Adrenal gland (tissue), 9 donors: ENCODE measurements at regions not wholly inside any gene's neighbourhood (a gene's known extent, or its start where the extent isn't known, plus 50 kb on each side); places are given as distances from the start of the nearest gene placed in this dataset.

Source experiments
- DNase-seq, 7 donors: peaks; one replicate each; pipeline ENCODE4 v3.0.0-alpha.2; 2019 to 2020
- H3K27ac ChIP-seq, 5 donors: fragments of 200-600 bp; sonication (generic) in 4 of 5; 1 replicate in 3 of 5; 2 replicates in 2 of 5; pipeline versions ENCODE4 v1.5.1 to v1.8.0; 2016 to 2020; ENCODE audit warnings: mild to moderate bottlenecking in 1 of 5
- H3K27me3 ChIP-seq: fragments of 200-600 bp; 2 replicates; pipeline ENCODE4 v1.8.0; 2021
- H3K36me3 ChIP-seq, 2 donors: fragments of 200-600 bp; replicated peaks in 1 of 2; 1 replicate in 1 of 2; 2 replicates in 1 of 2; pipeline versions ENCODE4 v1.5.1 to v1.8.0; 2018 to 2022
- H3K4me1 ChIP-seq, 2 donors: fragments of 200-600 bp; replicated peaks in 1 of 2; 1 replicate in 1 of 2; 2 replicates in 1 of 2; pipeline versions ENCODE4 v1.5.1 to v1.8.0; 2018 to 2021
- H3K4me3 ChIP-seq, 4 donors: fragments of 200-600 bp; sonication (generic) in 3 of 4; one replicate each; pipeline ENCODE4 v1.5.1; 2016 to 2018
- H3K9me3 ChIP-seq, 3 donors: fragments of 200-600 bp; sonication (generic) in 1 of 3; replicated peaks in 1 of 3; 1 replicate in 2 of 3; 2 replicates in 1 of 3; pipeline versions ENCODE4 v1.5.1 to v1.8.0; 2016 to 2021
- CTCF ChIP-seq, 6 experiments: fragments of 450-650 bp in 4 of 6; fragments of 200-600 bp in 2 of 6; sonication (generic) in 1 of 6; IDR thresholded peaks; 1 replicate in 5 of 6; 2 replicates in 1 of 6; pipeline versions ENCODE4 v1.5.1 to v1.8.0; 2016 to 2021; ENCODE audit warnings: antibody characterized with exemption in 6 of 6, mild to moderate bottlenecking in 2 of 6, moderate library complexity in 1 of 6
- POLR2A ChIP-seq, 2 donors: fragments of 450-650 bp; IDR thresholded peaks; one replicate each; pipeline ENCODE4 v1.6.1; 2017; ENCODE audit warnings: antibody characterized with exemption in 2 of 2, mild to moderate bottlenecking in 2 of 2, moderate library complexity in 1 of 2
- WGBS, 4 donors: extraction: QIAGEN DNeasy Blood & Tissue Kit in 2 of 4; methylation state at CpG; one replicate each; pipeline versions ENCODE4 v1.1.5 to v1.1.7; 2013 to 2017; 5-methylcytosine and 5-hydroxymethylcytosine counted together
- intact Hi-C, 2 donors: fragments of 100-400 bp; cut with DNase I; formaldehyde crosslinking; loops; one replicate each; pipeline versions ENCODE4 v1.14.1 to v1.15.0; 2022 to 2023
- donor health status: healthy with polysubstance abuse.
- donor health status: Bipolar disorder and iron deficiency.
- donor health status: DM: yes; HTN: yes; CAD: no.
- donor health status: DM: no; HTN: no; CAD: no.
- donor health status: DM: no; HTN: no; CAD: no.

DNA sequence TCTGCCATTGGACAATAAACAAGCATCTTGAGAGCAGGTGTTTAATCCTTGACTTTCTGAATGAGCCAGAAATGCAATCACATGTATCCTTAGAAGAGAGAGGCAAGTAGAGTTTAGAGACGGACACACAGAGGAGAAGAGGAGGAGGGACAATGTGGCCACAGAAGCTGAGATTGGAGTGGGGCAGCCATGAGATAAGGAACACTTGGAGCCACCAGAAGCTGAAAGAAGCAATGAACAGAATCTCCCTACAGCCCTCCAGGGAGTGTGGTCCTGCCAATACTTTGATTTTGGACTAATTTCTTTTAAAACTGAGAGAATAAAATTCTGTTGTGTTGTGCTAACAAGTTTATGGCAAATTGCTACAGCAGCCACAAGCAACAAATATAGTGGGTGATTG, 141.0 kb downstream of the ATP6V1G3 start:
- no peak for TF ChIP-seq CTCF (IDR thresholded peaks at IDR 0.05)
- no peak for TF ChIP-seq POLR2A (IDR thresholded peaks at IDR 0.05)

DNA sequence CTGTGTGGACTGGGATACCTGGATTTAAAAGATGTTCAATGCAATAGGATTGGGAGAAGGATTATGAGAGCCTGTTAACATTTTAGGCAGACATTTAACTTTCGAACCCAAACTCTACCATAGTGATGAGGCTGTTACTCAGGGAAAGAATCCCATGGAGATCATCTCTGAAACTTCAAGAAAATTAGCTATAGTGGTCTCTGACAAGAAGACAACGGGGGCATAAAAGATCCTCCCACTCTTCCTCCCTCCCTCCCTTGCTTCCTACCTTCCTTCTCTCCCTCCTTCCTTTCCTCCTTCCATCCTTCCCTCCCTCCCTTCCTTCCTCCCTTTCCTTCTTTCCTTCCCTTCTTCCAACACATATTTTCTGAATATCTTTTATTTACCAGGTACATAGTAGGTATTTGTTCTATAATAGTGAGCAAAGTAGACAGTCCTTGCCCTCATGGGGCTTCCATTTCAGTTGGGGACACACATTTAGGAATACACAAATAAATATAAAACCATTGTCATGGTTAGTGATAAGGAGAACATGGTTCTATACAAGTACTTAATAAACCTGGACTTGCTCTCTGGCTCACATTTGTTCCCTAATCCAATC, 143.2 kb downstream of the ATP6V1G3 start:
- DNase-seq, result no peak
- no peak overlapping the region for H3K27ac ChIP-seq
- H3K27me3 ChIP-seq, result no peaks in the 10 kb centered on the region
- WGBS, 4 donors, result 76 to 87% (median 81%) methylated on average over 2 of the region's 2 CpGs
- TF ChIP-seq CTCF (IDR thresholded peaks at IDR 0.05) (no peak), POLR2A (IDR thresholded peaks at IDR 0.05) (no peak)
- no peaks in the 10 kb centered on the region for H3K4me1 ChIP-seq
- H3K36me3 ChIP-seq, result no peaks in the 10 kb centered on the region
- intact Hi-C loops, result no loop called here
- H3K4me3 ChIP-seq, result no peak overlapping the region
- H3K9me3 ChIP-seq, result no peaks in the 10 kb centered on the region

More for the DNA sequence above, 141.0 kb downstream of the ATP6V1G3 start:
- intact Hi-C loops, result no loop called here
- Histone ChIP-seq H3K4me3 (no peak overlapping the region), H3K27me3 (no peaks in the 10 kb centered on the region), H3K36me3 (no peaks in the 10 kb centered on the region), H3K4me1 (no peaks in the 10 kb centered on the region), H3K9me3 (no peaks in the 10 kb centered on the region), H3K27ac (no peak overlapping the region)
- no peak for DNase-seq
- 47 to 71% (median 61%) methylated on average over 1 of the region's 1 CpG for WGBS, 4 donors

GRCh38 chr1:198391393-198392020, 149.0 kb downstream of the ATP6V1G3 start:
- H3K9me3 ChIP-seq, result no peaks in the 10 kb centered on the region
- intact Hi-C loops, result no loop called here
- H3K36me3 ChIP-seq, result no peaks in the 10 kb centered on the region
- no peaks in the 10 kb centered on the region for H3K27me3 ChIP-seq
- no peak overlapping the region for H3K4me3 ChIP-seq
- no peak for DNase-seq
- TF ChIP-seq POLR2A (IDR thresholded peaks at IDR 0.05) (no peak), CTCF (IDR thresholded peaks at IDR 0.05) (no peak)
- no peak overlapping the region for H3K27ac ChIP-seq
- H3K4me1 ChIP-seq, result no peaks in the 10 kb centered on the region
- 57 to 70% (median 61%) methylated on average over 9 to 10 of the region's 10 CpGs for WGBS, 4 donors

DNA sequence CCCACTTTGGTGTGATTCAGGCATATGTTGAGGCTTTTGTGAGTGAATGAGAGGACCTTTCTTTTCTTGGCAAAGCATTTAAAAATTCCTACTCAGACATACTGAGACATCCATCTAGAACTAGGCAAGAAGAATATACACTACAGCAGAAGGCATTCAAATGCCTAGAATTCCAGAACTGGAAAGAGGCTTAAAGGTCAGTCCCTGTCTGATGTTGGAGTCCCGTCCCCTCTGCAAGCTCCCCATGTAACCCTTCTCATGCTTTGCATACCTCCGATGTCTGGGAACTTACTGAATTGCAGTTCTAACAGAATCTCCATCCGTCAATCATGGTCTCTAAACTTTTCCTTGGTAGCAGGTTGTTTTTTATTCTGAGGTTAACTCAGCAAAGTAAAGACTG, 152.9 kb downstream of the ATP6V1G3 start:
- Histone ChIP-seq H3K36me3 (no peaks in the 10 kb centered on the region), H3K27ac (no peak overlapping the region), H3K9me3 (no peaks in the 10 kb centered on the region), H3K27me3 (no peaks in the 10 kb centered on the region), H3K4me3 (no peak overlapping the region), H3K4me1 (no peaks in the 10 kb centered on the region)
- no peak for TF ChIP-seq CTCF (IDR thresholded peaks at IDR 0.05)
- no peak for TF ChIP-seq POLR2A (IDR thresholded peaks at IDR 0.05)
- DNase-seq, result no peak
- intact Hi-C loops, result no loop called here
- 52 to 68% (median 62%) methylated on average over 3 of the region's 3 CpGs for whole genome bisulfite sequencing, 4 donors
